ENCODE measurements at regions not wholly inside any gene's neighbourhood (a gene's known extent, or its start where the extent isn't known, plus 50 kb on each side); places are given as distances from the start of the nearest gene placed in this dataset.

GRCh38 chr18:64982414-64983055 is 768.3 kb upstream of the CDH7 start:
- no peak for DNase-seq

- no peak for DNase-seq
Measured at GRCh38 chr18:64981915-64982314, 768.9 kb upstream of the CDH7 start.

GRCh38 chr18:64979791-64980190 is 771.0 kb upstream of the CDH7 start:
- DNase-seq = no peak

- DNase-seq = no peak
Measured at GRCh38 chr18:64974391-64975125, 776.3 kb upstream of the CDH7 start.

- DNase-seq = no peak
Measured at GRCh38 chr18:64972545-64972944, 778.3 kb upstream of the CDH7 start.

- no peak for DNase-seq
Measured at GRCh38 chr18:64966667-64967066, 784.1 kb upstream of the CDH7 start.

GRCh38 chr18:64956465-64956864 is 794.3 kb upstream of the CDH7 start:
- DNase-seq = no peak

GRCh38 chr18:64949885-64950284 is 800.9 kb upstream of the CDH7 start:
- no peak for DNase-seq

- no peak for DNase-seq
Measured at GRCh38 chr18:64936671-64937070, 787.8 kb upstream of the LINC00305 start.

- no peak for DNase-seq
Measured at GRCh38 chr18:64929036-64929435, 780.1 kb upstream of the LINC00305 start.

GRCh38 chr18:64919971-64920570 is 771.2 kb upstream of the LINC00305 start:
- DNase-seq = no peak

GRCh38 chr18:64918851-64919250 is 770.0 kb upstream of the LINC00305 start:
- no peak for DNase-seq

- DNase-seq = no peak
Measured at GRCh38 chr18:64893349-64893748, 744.5 kb upstream of the LINC00305 start.

- no peak for DNase-seq
Measured at GRCh38 chr18:64888956-64889355, 740.1 kb upstream of the LINC00305 start.

GRCh38 chr18:64886995-64887394 is 738.1 kb upstream of the LINC00305 start:
- DNase-seq = no peak

- no peak for DNase-seq
Measured at GRCh38 chr18:64882896-64883295, 734.0 kb upstream of the LINC00305 start.

GRCh38 chr18:64876833-64877232 is 727.9 kb upstream of the LINC00305 start:
- DNase-seq = no peak

- no peak for DNase-seq
Measured at GRCh38 chr18:64872710-64873458, 724.0 kb upstream of the LINC00305 start.

- no peak for DNase-seq
Measured at GRCh38 chr18:64854112-64854511, 705.2 kb upstream of the LINC00305 start.

- no peak for DNase-seq
Measured at GRCh38 chr18:64852281-64852680, 703.4 kb upstream of the LINC00305 start.

- no peak for DNase-seq
Measured at GRCh38 chr18:64851726-64852125, 702.8 kb upstream of the LINC00305 start.

GRCh38 chr18:64850791-64851190 is 701.9 kb upstream of the LINC00305 start:
- DNase-seq = no peak

GRCh38 chr18:64840911-64841701 is 692.2 kb upstream of the LINC00305 start:
- no peak for DNase-seq

Data from AML-193 (cell line).